Stimulated activated memory B cell treated with anti-CD40 and anti-IgM and Interleukin-4, amounts not matched to agents 10 μg/mL and 1 μg/mL and 100 μg/mL, for 72 hours (primary cell): ENCODE measurements at regions not wholly inside any gene's neighbourhood (a gene's known extent, or its start where the extent isn't known, plus 50 kb on each side); places are given as distances from the start of the nearest gene placed in this dataset.

Source experiments
- ATAC-seq: fragments of 150-1000 bp; cut with Tn5 transposase; 2 replicates; pipeline ENCODE4 v1.10.0; 2021
- H3K27ac Mint-ChIP-seq: one replicate; pipeline ENCODE4 v1.8.0; 2022; ENCODE audit warnings: mild to moderate bottlenecking, mixed read lengths
- H3K27me3 Mint-ChIP-seq: one replicate; pipeline ENCODE4 v1.8.0; 2022; ENCODE audit warnings: mixed read lengths
- H3K36me3 Mint-ChIP-seq: one replicate; pipeline ENCODE4 v1.8.0; 2022; ENCODE audit warnings: mixed read lengths
- H3K4me1 Mint-ChIP-seq: one replicate; pipeline ENCODE4 v1.8.0; 2022; ENCODE audit warnings: mixed read lengths
- H3K4me3 Mint-ChIP-seq: one replicate; pipeline ENCODE4 v1.8.0; 2022; ENCODE audit warnings: mild to moderate bottlenecking, moderate library complexity, mixed read lengths
- H3K9me3 Mint-ChIP-seq: one replicate; pipeline ENCODE4 v1.8.0; 2022; ENCODE audit warnings: mixed read lengths

DNA sequence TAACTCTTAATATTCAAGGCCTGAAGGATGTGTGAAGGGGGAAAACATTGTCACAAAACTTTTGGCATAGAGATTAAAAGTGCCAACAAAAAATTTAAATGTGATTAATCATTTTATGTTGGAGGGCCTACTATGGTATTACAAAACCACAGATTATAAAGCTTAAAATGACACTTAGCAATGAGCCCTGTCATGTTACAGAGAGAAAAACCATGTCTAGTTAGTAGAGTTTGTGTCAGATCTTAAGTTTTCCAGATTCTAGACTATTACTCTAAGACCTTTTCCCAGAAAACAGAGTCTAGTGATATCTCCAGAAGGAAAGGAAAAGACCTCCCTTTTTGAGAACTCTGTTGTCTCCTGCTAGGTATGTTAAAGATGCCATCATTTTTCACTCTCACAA is 239.1 kb upstream of the DKK2 start:
- no peak for ATAC-seq
- H3K27ac Mint-ChIP-seq = no peak overlapping the region

DNA sequence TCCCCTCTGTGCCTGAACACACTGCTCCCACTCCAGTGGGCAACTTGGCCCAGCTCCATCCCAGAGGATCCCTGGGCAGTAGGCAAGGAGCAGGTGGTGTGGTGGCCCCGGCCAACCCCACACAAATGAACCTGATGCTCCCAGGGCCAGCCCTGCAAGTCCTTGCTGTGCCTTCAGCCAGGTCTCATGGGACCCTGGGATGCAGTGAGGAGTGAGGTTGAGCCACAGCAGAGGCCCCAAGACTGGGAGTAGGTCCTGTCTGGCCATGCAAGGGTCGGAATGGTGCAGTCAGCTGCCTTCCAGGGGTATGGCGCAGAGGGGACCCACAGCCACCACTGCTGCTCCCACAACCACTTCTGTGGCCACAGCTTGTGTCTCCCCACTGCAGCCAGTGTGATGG is 234.5 kb upstream of the DKK2 start:
- H3K27me3 Mint-ChIP-seq = no peaks in the 10 kb centered on the region
- H3K9me3 Mint-ChIP-seq = no peaks in the 10 kb centered on the region
- no peak overlapping the region for H3K4me3 Mint-ChIP-seq
- no peaks in the 10 kb centered on the region for H3K4me1 Mint-ChIP-seq
- peak; percentile 32 for ATAC-seq
- no peak overlapping the region for H3K27ac Mint-ChIP-seq
- H3K36me3 Mint-ChIP-seq = no peaks in the 10 kb centered on the region

More for the DNA sequence above, 239.1 kb upstream of the DKK2 start:
- H3K27me3 Mint-ChIP-seq = no peaks in the 10 kb centered on the region
- H3K4me1 Mint-ChIP-seq = no peaks in the 10 kb centered on the region
- H3K4me3 Mint-ChIP-seq = no peak overlapping the region
- no peaks in the 10 kb centered on the region for H3K9me3 Mint-ChIP-seq
- H3K36me3 Mint-ChIP-seq = no peaks in the 10 kb centered on the region

GRCh38 chr4:107269175-107269574 is 233.1 kb upstream of the DKK2 start:
- Mint-ChIP-seq H3K4me3 (no peak overlapping the region), H3K36me3 (no peaks in the 10 kb centered on the region), H3K9me3 (no peaks in the 10 kb centered on the region), H3K27me3 (no peaks in the 10 kb centered on the region), H3K4me1 (no peaks in the 10 kb centered on the region), H3K27ac (no peak overlapping the region)
- peak; percentile 28 for ATAC-seq

DNA sequence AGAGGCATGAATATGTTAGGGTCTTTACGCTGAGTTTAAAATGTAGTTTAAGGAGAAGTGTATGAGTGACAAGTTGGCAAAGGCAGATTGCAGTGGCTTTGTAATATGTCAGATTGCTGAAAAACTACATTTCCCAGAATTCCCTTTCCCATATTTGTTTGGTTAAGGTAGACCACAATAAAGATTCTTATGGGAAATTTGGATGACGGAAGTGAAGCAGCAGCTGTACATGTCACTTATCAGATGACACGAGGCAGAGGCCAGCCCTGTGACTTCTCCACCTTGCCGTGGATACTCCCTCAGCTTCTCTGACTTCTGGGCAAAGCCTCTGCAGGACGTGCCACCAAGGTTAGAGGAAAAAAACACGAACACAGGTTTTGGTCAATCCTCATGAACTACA is 229.7 kb upstream of the DKK2 start:
- Mint-ChIP-seq H3K4me3 (no peak overlapping the region), H3K4me1 (no peaks in the 10 kb centered on the region), H3K27me3 (peaks cover under 1% of the 10 kb centered on the region), H3K36me3 (no peaks in the 10 kb centered on the region), H3K9me3 (no peaks in the 10 kb centered on the region), H3K27ac (no peak overlapping the region)
- no peak for ATAC-seq

DNA sequence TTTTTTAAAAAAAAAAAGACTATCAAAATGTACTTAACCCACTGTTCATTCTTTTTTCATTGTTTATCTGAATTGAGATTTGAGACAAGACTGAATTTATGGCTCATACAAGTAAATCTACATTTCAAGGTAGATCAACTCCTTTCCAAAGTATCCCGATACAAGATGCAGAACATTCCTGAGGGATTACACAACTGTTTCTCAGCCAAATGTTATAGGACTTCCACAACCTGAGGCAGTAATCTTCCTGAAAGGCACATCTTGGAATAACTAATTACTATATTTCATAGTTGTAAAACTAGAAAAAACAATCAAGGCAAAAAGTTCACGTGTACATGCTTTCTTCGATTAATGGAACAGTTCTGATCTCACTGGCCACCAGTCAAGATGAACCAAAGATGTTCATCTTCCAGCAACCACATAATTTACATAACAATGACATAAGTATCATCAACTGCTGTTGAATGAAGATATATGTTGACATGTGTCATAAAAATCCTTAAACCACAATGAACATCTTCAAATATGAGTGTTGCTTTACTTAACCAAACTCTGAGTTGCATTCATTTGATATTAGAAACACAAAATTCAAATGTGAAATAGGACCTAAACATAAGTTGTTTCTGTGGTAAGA is 225.2 kb upstream of the DKK2 start:
- Mint-ChIP-seq H3K27ac (no peak overlapping the region), H3K36me3 (no peaks in the 10 kb centered on the region), H3K4me1 (no peaks in the 10 kb centered on the region), H3K27me3 (peaks cover 7% of the 10 kb centered on the region), H3K4me3 (no peak overlapping the region), H3K9me3 (no peaks in the 10 kb centered on the region)
- ATAC-seq = no peak

DNA sequence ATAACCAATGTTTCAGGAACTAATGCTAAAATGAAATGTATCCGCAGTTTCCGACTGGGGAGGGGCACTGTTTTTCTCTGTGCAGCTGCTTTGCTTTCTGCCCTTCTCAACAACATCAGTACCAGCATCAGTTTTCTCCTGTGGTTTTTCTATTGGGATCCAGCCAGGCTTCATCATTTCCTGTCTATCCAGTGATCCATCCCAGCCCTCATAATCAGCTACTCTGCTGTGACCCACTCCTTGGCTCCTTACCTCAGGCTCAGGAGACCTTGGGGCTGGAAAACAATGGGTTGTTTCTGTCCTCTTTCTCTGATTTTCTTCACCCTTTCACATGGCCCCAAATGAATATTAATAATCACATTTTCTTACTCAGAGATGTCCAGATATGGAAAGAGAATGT is 222.2 kb upstream of the DKK2 start:
- no peaks in the 10 kb centered on the region for H3K4me1 Mint-ChIP-seq
- H3K27ac Mint-ChIP-seq = no peak overlapping the region
- no peaks in the 10 kb centered on the region for H3K36me3 Mint-ChIP-seq
- H3K9me3 Mint-ChIP-seq = no peaks in the 10 kb centered on the region
- H3K27me3 Mint-ChIP-seq = peaks cover 7% of the 10 kb centered on the region
- ATAC-seq = no peak
- no peak overlapping the region for H3K4me3 Mint-ChIP-seq

GRCh38 chr4:107255596-107255995 is 219.5 kb upstream of the DKK2 start:
- no peak overlapping the region for H3K27ac Mint-ChIP-seq
- no peak overlapping the region for H3K4me3 Mint-ChIP-seq
- no peaks in the 10 kb centered on the region for H3K36me3 Mint-ChIP-seq
- no peaks in the 10 kb centered on the region for H3K4me1 Mint-ChIP-seq
- no peaks in the 10 kb centered on the region for H3K9me3 Mint-ChIP-seq
- H3K27me3 Mint-ChIP-seq = peaks cover 4% of the 10 kb centered on the region
- no peak for ATAC-seq

GRCh38 chr4:107255114-107255513 is 219.0 kb upstream of the DKK2 start:
- no peaks in the 10 kb centered on the region for H3K4me1 Mint-ChIP-seq
- no peaks in the 10 kb centered on the region for H3K9me3 Mint-ChIP-seq

DNA sequence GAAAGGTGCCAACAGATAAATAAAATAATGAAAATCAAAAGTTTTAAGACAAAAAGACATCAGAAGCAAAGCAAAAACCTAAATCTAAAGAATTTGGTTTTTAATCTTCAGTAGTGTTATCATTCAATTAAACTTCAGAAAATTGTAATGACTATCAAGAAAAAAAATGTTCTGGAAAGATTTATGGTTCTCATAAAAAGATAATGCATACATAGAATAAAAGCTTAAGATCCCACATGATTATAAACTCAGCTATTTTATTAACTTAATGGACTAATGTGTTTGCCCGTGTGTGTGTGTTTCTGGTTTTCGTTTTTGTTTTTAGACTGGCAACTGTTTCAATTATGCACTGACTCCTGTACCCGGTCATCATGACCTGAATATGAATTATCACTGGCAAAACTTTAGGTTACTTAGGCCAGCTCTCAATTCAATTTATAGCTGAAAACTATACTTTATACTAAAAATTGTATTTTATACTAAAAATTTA is 217.5 kb upstream of the DKK2 start:
- Mint-ChIP-seq H3K4me3 (no peak overlapping the region), H3K27ac (no peak overlapping the region), H3K36me3 (no peaks in the 10 kb centered on the region), H3K9me3 (peaks cover 4% of the 10 kb centered on the region), H3K27me3 (no peaks in the 10 kb centered on the region), H3K4me1 (no peaks in the 10 kb centered on the region)
- ATAC-seq = no peak

More at GRCh38 chr4:107255114-107255513, 219.0 kb upstream of the DKK2 start:
- H3K27ac Mint-ChIP-seq = no peak overlapping the region
- no peak overlapping the region for H3K4me3 Mint-ChIP-seq
- no peaks in the 10 kb centered on the region for H3K36me3 Mint-ChIP-seq
- H3K27me3 Mint-ChIP-seq = no peaks in the 10 kb centered on the region
- no peak for ATAC-seq

DNA sequence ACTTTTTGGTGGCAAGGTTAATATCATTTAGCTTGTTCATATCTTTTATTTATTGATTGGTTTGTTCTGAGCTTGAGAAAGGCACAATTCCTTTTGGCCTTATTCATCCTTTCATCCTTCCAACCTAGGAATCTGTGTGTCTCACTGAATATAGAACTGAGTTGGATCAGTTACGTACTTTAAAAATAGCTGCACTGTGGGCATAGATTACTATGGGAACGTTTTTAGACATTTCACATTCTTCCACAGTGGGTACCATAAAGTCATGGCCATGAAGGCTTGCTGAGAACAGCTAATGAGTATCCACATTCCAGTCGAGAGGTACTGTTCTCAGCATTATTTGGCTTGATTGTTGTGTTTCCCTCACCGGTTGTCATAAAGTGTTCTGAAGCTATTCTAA is 217.0 kb upstream of the DKK2 start:
- Mint-ChIP-seq H3K9me3 (peaks cover 4% of the 10 kb centered on the region), H3K27ac (no peak overlapping the region), H3K27me3 (no peaks in the 10 kb centered on the region), H3K4me1 (no peaks in the 10 kb centered on the region), H3K4me3 (no peak overlapping the region), H3K36me3 (no peaks in the 10 kb centered on the region)
- ATAC-seq = no peak

- no peak overlapping the region for H3K27ac Mint-ChIP-seq
- ATAC-seq = no peak
- H3K9me3 Mint-ChIP-seq = peaks cover 4% of the 10 kb centered on the region
- no peaks in the 10 kb centered on the region for H3K27me3 Mint-ChIP-seq
- no peaks in the 10 kb centered on the region for H3K4me1 Mint-ChIP-seq
- no peaks in the 10 kb centered on the region for H3K36me3 Mint-ChIP-seq
- no peak overlapping the region for H3K4me3 Mint-ChIP-seq
Measured at GRCh38 chr4:107252571-107252970, 216.5 kb upstream of the DKK2 start.

- H3K27me3 Mint-ChIP-seq = no peaks in the 10 kb centered on the region
- H3K27ac Mint-ChIP-seq = no peak overlapping the region
- no peaks in the 10 kb centered on the region for H3K4me1 Mint-ChIP-seq
- peaks cover 4% of the 10 kb centered on the region for H3K9me3 Mint-ChIP-seq
- no peak for ATAC-seq
- no peaks in the 10 kb centered on the region for H3K36me3 Mint-ChIP-seq
- no peak overlapping the region for H3K4me3 Mint-ChIP-seq
Measured at GRCh38 chr4:107248571-107248970, 212.5 kb upstream of the DKK2 start.

DNA sequence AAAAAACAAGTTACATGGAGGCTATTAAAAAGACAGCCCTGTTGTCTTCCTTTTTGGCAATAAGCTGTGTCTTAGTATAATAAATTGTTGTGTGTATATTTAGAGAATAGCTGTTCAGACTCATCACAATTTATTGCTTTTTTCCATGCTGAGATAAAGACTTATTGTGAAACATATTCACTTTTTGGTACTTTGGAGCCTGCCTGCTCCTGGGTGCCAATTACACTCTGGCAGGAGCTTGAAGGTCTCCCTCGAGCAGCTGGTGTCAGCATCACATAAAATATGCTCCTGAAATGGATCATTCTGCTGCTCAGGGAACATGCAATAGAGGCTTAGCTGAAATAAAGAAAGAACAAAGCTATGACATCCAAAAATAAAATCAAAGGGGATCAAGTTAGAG is 211.6 kb upstream of the DKK2 start:
- peaks cover 4% of the 10 kb centered on the region for H3K9me3 Mint-ChIP-seq
- no peak overlapping the region for H3K4me3 Mint-ChIP-seq
- H3K27ac Mint-ChIP-seq = no peak overlapping the region
- H3K27me3 Mint-ChIP-seq = no peaks in the 10 kb centered on the region
- no peak for ATAC-seq
- H3K4me1 Mint-ChIP-seq = no peaks in the 10 kb centered on the region
- no peaks in the 10 kb centered on the region for H3K36me3 Mint-ChIP-seq

GRCh38 chr4:107246761-107247160 is 210.6 kb upstream of the DKK2 start:
- no peak overlapping the region for H3K27ac Mint-ChIP-seq
- H3K9me3 Mint-ChIP-seq = peaks cover 4% of the 10 kb centered on the region
- H3K27me3 Mint-ChIP-seq = no peaks in the 10 kb centered on the region
- no peak for ATAC-seq
- no peaks in the 10 kb centered on the region for H3K4me1 Mint-ChIP-seq
- H3K36me3 Mint-ChIP-seq = no peaks in the 10 kb centered on the region
- H3K4me3 Mint-ChIP-seq = no peak overlapping the region

- no peaks in the 10 kb centered on the region for H3K9me3 Mint-ChIP-seq
- no peak overlapping the region for H3K27ac Mint-ChIP-seq
- H3K36me3 Mint-ChIP-seq = no peaks in the 10 kb centered on the region
- ATAC-seq = no peak
- no peaks in the 10 kb centered on the region for H3K4me1 Mint-ChIP-seq
- H3K4me3 Mint-ChIP-seq = no peak overlapping the region
- no peaks in the 10 kb centered on the region for H3K27me3 Mint-ChIP-seq
Measured at GRCh38 chr4:107243141-107243781, 207.1 kb upstream of the DKK2 start.

GRCh38 chr4:107220976-107221375 is 184.9 kb upstream of the DKK2 start:
- no peak overlapping the region for H3K27ac Mint-ChIP-seq
- no peaks in the 10 kb centered on the region for H3K4me1 Mint-ChIP-seq
- no peaks in the 10 kb centered on the region for H3K9me3 Mint-ChIP-seq
- H3K36me3 Mint-ChIP-seq = no peaks in the 10 kb centered on the region
- no peak for ATAC-seq
- H3K4me3 Mint-ChIP-seq = no peak overlapping the region
- no peaks in the 10 kb centered on the region for H3K27me3 Mint-ChIP-seq
